ENCODE measurements at regions not wholly inside any gene's neighbourhood (a gene's known extent, or its start where the extent isn't known, plus 50 kb on each side); places are given as distances from the start of the nearest gene placed in this dataset.

DNA sequence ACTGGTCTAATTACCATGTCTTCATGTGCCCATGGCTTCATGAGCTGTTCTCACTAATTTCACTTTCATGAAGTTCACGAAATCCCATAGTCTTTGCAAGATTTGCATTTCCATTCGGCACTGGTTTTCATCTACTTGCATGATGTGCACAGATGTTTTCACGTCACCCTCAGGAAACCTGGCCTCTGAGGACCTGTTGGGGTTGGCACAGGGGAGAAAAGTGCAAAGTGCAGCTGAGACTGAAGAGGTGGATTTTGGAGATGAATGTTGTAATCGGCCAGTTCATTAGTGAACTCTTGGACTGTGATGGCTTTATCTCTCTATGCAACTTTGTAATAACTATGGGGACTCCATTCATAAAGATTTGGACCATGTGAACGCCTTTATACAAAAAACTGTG lies 80.2 kb upstream of the SULF2 start:
- Mint-ChIP-seq H3K27ac (no peak overlapping the region), H3K4me3 (no peak overlapping the region), H3K9me3 (peaks cover 0 to 14% (median 5%) of the 10 kb centered on the region in 7 donors), H3K36me3 (no peaks in the 10 kb centered on the region), H3K27me3 (ENCODE audit: low read depth in 3 of 3) (peaks cover 6 to 27% (median 23%) of the 10 kb centered on the region in 3 donors), H3K4me1 (no peaks in the 10 kb centered on the region)
- 100% methylated on average over 4 of the region's 5 CpGs for WGBS (ENCODE audit: insufficient coverage)
- no peaks in the 10 kb centered on the region for H3K36me3 ChIP-seq (replicated peaks in 1 of 2; ENCODE audit: control insufficient read depth in 1 of 2, insufficient read depth in 2 of 2, low read length in 2 of 2)
- no peaks in the 10 kb centered on the region for H4K20me1 ChIP-seq (ENCODE audit: insufficient read depth, low read length)
- no peak overlapping the region for H3K9ac ChIP-seq (ENCODE audit: insufficient read depth, low read length, poor library complexity, severe bottlenecking)
- no peaks in the 10 kb centered on the region for H3K27me3 ChIP-seq (ENCODE audit: control insufficient read depth in 2 of 2, insufficient read depth in 2 of 2, low read length in 2 of 2)
- no peak for TF ChIP-seq CTCF (IDR thresholded peaks at IDR 0.05)
- no peaks in the 10 kb centered on the region for H3K9me3 ChIP-seq (replicated peaks in 1 of 2; ENCODE audit: control insufficient read depth in 1 of 2, insufficient read depth in 1 of 2, low read length in 2 of 2)
- H3K4me3 ChIP-seq (replicated peaks in 1 of 3; ENCODE audit: low read depth in 2 of 3, low read length in 3 of 3): no peak overlapping the region
- H3K79me2 ChIP-seq (ENCODE audit: insufficient read depth, low read length): no peaks in the 10 kb centered on the region
- H3K4me1 ChIP-seq (ENCODE audit: control insufficient read depth in 1 of 2, insufficient read depth in 2 of 2, low read length in 2 of 2): no peaks in the 10 kb centered on the region
- H3K4me2 ChIP-seq (replicated peaks; ENCODE audit: extremely low read depth, low read length, poor library complexity, severe bottlenecking): no peak overlapping the region
- no peak for DNase-seq
- no peak overlapping the region for H3K27ac ChIP-seq (ENCODE audit: low read depth in 1 of 2, low read length in 2 of 2)
- intact Hi-C loops (cut with micrococcal nuclease): no loop called here
- H2AFZ ChIP-seq (ENCODE audit: insufficient read depth, low read depth, low read length, poor library complexity, severe bottlenecking): no peak overlapping the region

DNA sequence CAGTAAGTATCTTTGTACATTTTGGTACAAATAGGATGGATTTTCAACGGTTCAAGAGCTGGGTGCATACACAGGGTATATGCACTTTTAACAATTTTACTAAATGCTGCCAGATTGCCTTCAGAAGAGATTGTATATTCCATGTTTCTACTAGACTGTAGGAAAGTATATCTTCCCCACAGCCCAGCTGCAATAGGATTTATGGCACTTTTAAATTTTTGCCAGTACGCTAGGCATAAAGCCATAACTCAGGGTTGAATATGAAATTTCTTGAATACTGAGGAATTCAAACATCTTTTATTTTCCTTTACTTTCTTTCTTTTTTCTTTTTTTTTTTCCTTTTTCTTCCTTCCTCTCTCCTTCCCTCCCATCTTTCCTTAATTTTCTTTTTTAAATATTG lies 78.7 kb upstream of the SULF2 start:
- Histone ChIP-seq H3K4me1 (ENCODE audit: control insufficient read depth in 1 of 2, insufficient read depth in 2 of 2, low read length in 2 of 2) (no peaks in the 10 kb centered on the region), H3K27me3 (ENCODE audit: control insufficient read depth in 2 of 2, insufficient read depth in 2 of 2, low read length in 2 of 2) (no peaks in the 10 kb centered on the region), H3K36me3 (replicated peaks in 1 of 2; ENCODE audit: control insufficient read depth in 1 of 2, insufficient read depth in 2 of 2, low read length in 2 of 2) (no peaks in the 10 kb centered on the region), H2AFZ (ENCODE audit: insufficient read depth, low read depth, low read length, poor library complexity, severe bottlenecking) (no peak overlapping the region), H3K9ac (ENCODE audit: insufficient read depth, low read length, poor library complexity, severe bottlenecking) (no peak overlapping the region), H3K4me2 (replicated peaks; ENCODE audit: extremely low read depth, low read length, poor library complexity, severe bottlenecking) (no peak overlapping the region), H3K9me3 (replicated peaks in 1 of 2; ENCODE audit: control insufficient read depth in 1 of 2, insufficient read depth in 1 of 2, low read length in 2 of 2) (no peaks in the 10 kb centered on the region), H3K4me3 (replicated peaks in 1 of 3; ENCODE audit: low read depth in 2 of 3, low read length in 3 of 3) (no peak overlapping the region), H4K20me1 (ENCODE audit: insufficient read depth, low read length) (no peaks in the 10 kb centered on the region), H3K27ac (ENCODE audit: low read depth in 1 of 2, low read length in 2 of 2) (no peak overlapping the region), H3K79me2 (ENCODE audit: insufficient read depth, low read length) (no peaks in the 10 kb centered on the region)
- peaks cover 0 to 14% (median 5%) of the 10 kb centered on the region in 7 donors for H3K9me3 Mint-ChIP-seq
- no peak for DNase-seq
- H3K4me1 Mint-ChIP-seq: no peaks in the 10 kb centered on the region
- intact Hi-C loops (cut with micrococcal nuclease): no loop called here
- TF ChIP-seq CTCF (IDR thresholded peaks at IDR 0.05): no peak
- no peak overlapping the region for H3K4me3 Mint-ChIP-seq
- H3K27ac Mint-ChIP-seq: no peak overlapping the region
- H3K36me3 Mint-ChIP-seq: no peaks in the 10 kb centered on the region
- H3K27me3 Mint-ChIP-seq (ENCODE audit: low read depth in 3 of 3): peaks cover 4 to 25% (median 22%) of the 10 kb centered on the region in 3 donors
- no CpG with 5 or more reads among the region's 2 CpGs for WGBS (ENCODE audit: insufficient coverage)

Measured in CD14-positive monocyte (primary cell).